GM18870 (cell line): ENCODE measurements at regions not wholly inside any gene's neighbourhood (a gene's known extent, or its start where the extent isn't known, plus 50 kb on each side); places are given as distances from the start of the nearest gene placed in this dataset.
"Not testable (repeated sequence)": the region's sequence is repeated elsewhere in the genome, so short reads cannot be mapped to it uniquely, and the experiment has no call there.

Source experiments
- ATAC-seq: cut with Tn5 transposase; IDR thresholded peaks from one replicate; pipeline ENCODE4 v1.9.1; 2021; ENCODE audit warnings: moderate library complexity; ENCODE audit not compliant: unreplicated experiment

- no peak for ATAC-seq
Observed at GRCh38 chr12:127829281-127830064, 437.5 kb upstream of the TMEM132C start.

GRCh38 chr12:127830065-127830460 lies 436.9 kb upstream of the TMEM132C start:
- ATAC-seq: no peak

- no peak for ATAC-seq
Observed at GRCh38 chr12:127830730-127831129, 436.2 kb upstream of the TMEM132C start.

GRCh38 chr12:127832172-127832571 lies 434.8 kb upstream of the TMEM132C start:
- ATAC-seq: no peak

- not testable (repeated sequence) for ATAC-seq
Observed at GRCh38 chr12:127836802-127837201, 430.2 kb upstream of the TMEM132C start.

GRCh38 chr12:127857661-127858060 lies 409.3 kb upstream of the TMEM132C start:
- no peak for ATAC-seq

- no peak for ATAC-seq
Observed at GRCh38 chr12:127860536-127860935, 406.4 kb upstream of the TMEM132C start.

GRCh38 chr12:127861406-127861805 lies 405.6 kb upstream of the TMEM132C start:
- ATAC-seq: no peak

- no peak for ATAC-seq
Observed at GRCh38 chr12:127873306-127873705, 393.7 kb upstream of the TMEM132C start.

- ATAC-seq: no peak
Observed at GRCh38 chr12:127881371-127882140, 385.4 kb upstream of the TMEM132C start.

GRCh38 chr12:127883013-127883412 lies 384.0 kb upstream of the TMEM132C start:
- no peak for ATAC-seq

GRCh38 chr12:127885954-127886750 lies 380.8 kb upstream of the TMEM132C start:
- ATAC-seq: no peak

- ATAC-seq: no peak
Observed at GRCh38 chr12:127886827-127887226, 380.1 kb upstream of the TMEM132C start.

- no peak for ATAC-seq
Observed at GRCh38 chr12:127888943-127889719, 377.8 kb upstream of the TMEM132C start.

- ATAC-seq: no peak
Observed at GRCh38 chr12:127893895-127894609, 372.9 kb upstream of the TMEM132C start.

GRCh38 chr12:127896661-127897060 lies 370.3 kb upstream of the TMEM132C start:
- no peak for ATAC-seq

- no peak for ATAC-seq
Observed at GRCh38 chr12:127898616-127899015, 368.4 kb upstream of the TMEM132C start.

- ATAC-seq: no peak
Observed at GRCh38 chr12:127899971-127900370, 367.0 kb upstream of the TMEM132C start.

- no peak for ATAC-seq
Observed at GRCh38 chr12:127900386-127900785, 366.6 kb upstream of the TMEM132C start.

- ATAC-seq: no peak
Observed at GRCh38 chr12:127903146-127903545, 363.8 kb upstream of the TMEM132C start.
